Transverse colon (tissue), 4 donors: ENCODE measurements at regions not wholly inside any gene's neighbourhood (a gene's known extent, or its start where the extent isn't known, plus 50 kb on each side); places are given as distances from the start of the nearest gene placed in this dataset.
"Not testable (repeated sequence)": the region's sequence is repeated elsewhere in the genome, so short reads cannot be mapped to it uniquely, and the experiment has no call there.

Experiments used
- DNase-seq: peaks from one replicate; pipeline ENCODE4 v3.0.0-alpha.2; 2019
- H3K27ac ChIP-seq, 4 donors: fragments of 200-600 bp; sonication (generic); 2 replicates each; pipeline ENCODE4 v1.5.1; 2016 to 2018; ENCODE audit warnings: inconsistent platforms in 4 of 4
- H3K27me3 ChIP-seq: fragments of 200-600 bp; sonication (generic); 2 replicates; pipeline ENCODE4 v1.5.1; 2017; ENCODE audit warnings: inconsistent platforms
- H3K36me3 ChIP-seq, 4 donors: fragments of 200-600 bp; sonication (generic); 2 replicates each; pipeline ENCODE4 v1.5.1; 2017 to 2019; ENCODE audit warnings: inconsistent platforms in 4 of 4
- H3K4me1 ChIP-seq, 4 donors: fragments of 200-600 bp; sonication (generic); 2 replicates each; pipeline ENCODE4 v1.5.1; 2017 to 2020; ENCODE audit warnings: inconsistent platforms in 4 of 4
- H3K4me3 ChIP-seq, 4 donors: fragments of 200-600 bp; sonication (generic); 1 replicate in 1 of 4; 2 replicates in 3 of 4; pipeline versions ENCODE4 v1.5.1 to v1.6.1; 2017 to 2019; ENCODE audit warnings: inconsistent platforms in 4 of 4
- H3K9me3 ChIP-seq, 2 donors: fragments of 200-600 bp; sonication (generic); 2 replicates each; pipeline ENCODE4 v1.5.1; 2017 to 2019; ENCODE audit warnings: inconsistent platforms in 2 of 2
- EP300 ChIP-seq: sonication (generic); formaldehyde crosslinking; IDR thresholded peaks from one replicate; pipeline ENCODE4 v1.6.1; 2017; ENCODE audit warnings: antibody characterized with exemption, low read depth
- POLR2A ChIP-seq: fragments of 450-650 bp; IDR thresholded peaks from one replicate; pipeline ENCODE4 v1.6.1; 2016; ENCODE audit warnings: antibody characterized with exemption, mild to moderate bottlenecking, moderate library complexity
- POLR2AphosphoS5 ChIP-seq, 3 donors: sonication (generic); formaldehyde crosslinking; IDR thresholded peaks; one replicate each; pipeline ENCODE4 v1.6.1; 2016; ENCODE audit warnings: antibody characterized with exemption in 3 of 3
- WGBS, 2 donors: methylation state at CpG; one replicate each; pipeline ENCODE4 v1.1.5; 2018; ENCODE audit warnings: low coverage in 1 of 2; 5-methylcytosine and 5-hydroxymethylcytosine counted together
- in situ Hi-C, 4 donors: fragments of 200-750 bp; cut with MboI; loops; one replicate each; pipeline versions ENCODE4 v1.15.0 to v1.15.1; 2017; ENCODE audit warnings: low sequenced_read_pairs in 3 of 4, low pct_ligation_motif_present in 1 of 4, low pct_unique_long_range_greater_than_20kb in 1 of 4
- intact Hi-C: fragments of 100-400 bp; cut with DNase I; formaldehyde crosslinking; loops from one replicate; pipeline ENCODE4 v1.15.1; 2023; ENCODE audit warnings: low total_unique reads
- TF ChIP-seq, protein P1 (sequence below), 5 experiments: fragments of 200-600 bp in 3 of 5; fragments of 450-650 bp in 2 of 5; sonication (generic) in 3 of 5; IDR thresholded peaks; 1 replicate in 2 of 5; 2 replicates in 3 of 5; pipeline ENCODE4 v1.5.1; 2016 to 2017; ENCODE audit warnings: antibody characterized with exemption in 5 of 5, inconsistent platforms in 3 of 5, mild to moderate bottlenecking in 2 of 5, moderate library complexity in 1 of 5

GRCh38 chr15:84360902-84361301 is 125.3 kb downstream of the GOLGA6L4 start:
- no CpG with 5 or more reads among the region's 11 CpGs for WGBS, 2 donors
- H3K27ac ChIP-seq, intact Hi-C loops: not testable (repeated sequence)

GRCh38 chr15:84384421-84384820 is 148.8 kb downstream of the GOLGA6L4 start:
- intact Hi-C loops, H3K4me3 ChIP-seq, H3K9me3 ChIP-seq, H3K27me3 ChIP-seq, H3K36me3 ChIP-seq, H3K4me1 ChIP-seq, H3K27ac ChIP-seq, DNase-seq, in situ Hi-C loops: not testable (repeated sequence)

More at GRCh38 chr15:84360902-84361301, 125.3 kb downstream of the GOLGA6L4 start:
- H3K36me3 ChIP-seq, H3K4me3 ChIP-seq, H3K9me3 ChIP-seq, H3K27me3 ChIP-seq, in situ Hi-C loops, H3K4me1 ChIP-seq, DNase-seq: not testable (repeated sequence)

- no peaks in the 10 kb centered on the region for H3K36me3 ChIP-seq
- H3K9me3 ChIP-seq, result no peaks in the 10 kb centered on the region
- intact Hi-C loops (no loop called here), in situ Hi-C loops (no loop called here)
- TF ChIP-seq EP300, result no peak
- TF ChIP-seq POLR2A, result no peak
- TF ChIP-seq, protein P1, sequence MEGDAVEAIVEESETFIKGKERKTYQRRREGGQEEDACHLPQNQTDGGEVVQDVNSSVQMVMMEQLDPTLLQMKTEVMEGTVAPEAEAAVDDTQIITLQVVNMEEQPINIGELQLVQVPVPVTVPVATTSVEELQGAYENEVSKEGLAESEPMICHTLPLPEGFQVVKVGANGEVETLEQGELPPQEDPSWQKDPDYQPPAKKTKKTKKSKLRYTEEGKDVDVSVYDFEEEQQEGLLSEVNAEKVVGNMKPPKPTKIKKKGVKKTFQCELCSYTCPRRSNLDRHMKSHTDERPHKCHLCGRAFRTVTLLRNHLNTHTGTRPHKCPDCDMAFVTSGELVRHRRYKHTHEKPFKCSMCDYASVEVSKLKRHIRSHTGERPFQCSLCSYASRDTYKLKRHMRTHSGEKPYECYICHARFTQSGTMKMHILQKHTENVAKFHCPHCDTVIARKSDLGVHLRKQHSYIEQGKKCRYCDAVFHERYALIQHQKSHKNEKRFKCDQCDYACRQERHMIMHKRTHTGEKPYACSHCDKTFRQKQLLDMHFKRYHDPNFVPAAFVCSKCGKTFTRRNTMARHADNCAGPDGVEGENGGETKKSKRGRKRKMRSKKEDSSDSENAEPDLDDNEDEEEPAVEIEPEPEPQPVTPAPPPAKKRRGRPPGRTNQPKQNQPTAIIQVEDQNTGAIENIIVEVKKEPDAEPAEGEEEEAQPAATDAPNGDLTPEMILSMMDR (IDR thresholded peaks at IDR 0.05), result no peak
- no peak for TF ChIP-seq POLR2AphosphoS5 (IDR thresholded peaks at IDR 0.05)
- 73% methylated on average over 8 of the region's 8 CpGs; no CpG with 5 or more reads in 1 of the 2 donors for WGBS, 2 donors
- H3K4me3 ChIP-seq, result no peak overlapping the region
- no peaks in the 10 kb centered on the region for H3K27me3 ChIP-seq
- H3K27ac ChIP-seq, result no peak overlapping the region
- no peak for DNase-seq
- no peaks in the 10 kb centered on the region for H3K4me1 ChIP-seq
These were observed 151.5 kb downstream of the GOLGA6L4 start for GRCh38 chr15:84387086-84387485.

GRCh38 chr15:84388201-84388600 is 152.6 kb downstream of the GOLGA6L4 start:
- H3K4me3 ChIP-seq, DNase-seq, H3K4me1 ChIP-seq, intact Hi-C loops, in situ Hi-C loops, H3K27ac ChIP-seq, H3K36me3 ChIP-seq, H3K9me3 ChIP-seq, H3K27me3 ChIP-seq: not testable (repeated sequence)
- WGBS, 2 donors, result 82% methylated on average over 1 of the region's 1 CpG; no CpG with 5 or more reads in 1 of the 2 donors

DNA sequence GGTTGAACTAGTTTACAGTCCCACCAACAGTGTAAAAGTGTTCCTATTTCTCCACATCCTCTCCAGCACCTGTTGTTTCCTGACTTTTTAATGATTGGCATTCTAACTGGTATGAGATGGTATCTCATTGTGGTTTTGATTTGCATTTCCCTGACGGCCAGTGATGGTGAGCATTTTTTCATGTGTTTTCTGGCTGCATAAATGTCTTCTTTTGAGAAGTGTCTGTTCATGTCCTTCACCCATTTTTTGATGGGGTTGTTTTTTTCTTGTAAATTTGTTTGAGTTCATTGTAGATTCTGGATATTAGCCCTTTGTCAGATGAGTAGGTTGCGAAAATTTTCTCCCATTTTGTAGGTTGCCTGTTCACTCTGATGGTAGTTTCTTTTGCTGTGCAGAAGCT is 153.1 kb downstream of the GOLGA6L4 start:
- H3K36me3 ChIP-seq, in situ Hi-C loops, H3K27me3 ChIP-seq, H3K27ac ChIP-seq, H3K9me3 ChIP-seq, H3K4me1 ChIP-seq, H3K4me3 ChIP-seq, intact Hi-C loops, DNase-seq: not testable (repeated sequence)
- WGBS, 2 donors, result 0 to 72% methylated on average over 1 to 2 of the region's 2 CpGs

DNA sequence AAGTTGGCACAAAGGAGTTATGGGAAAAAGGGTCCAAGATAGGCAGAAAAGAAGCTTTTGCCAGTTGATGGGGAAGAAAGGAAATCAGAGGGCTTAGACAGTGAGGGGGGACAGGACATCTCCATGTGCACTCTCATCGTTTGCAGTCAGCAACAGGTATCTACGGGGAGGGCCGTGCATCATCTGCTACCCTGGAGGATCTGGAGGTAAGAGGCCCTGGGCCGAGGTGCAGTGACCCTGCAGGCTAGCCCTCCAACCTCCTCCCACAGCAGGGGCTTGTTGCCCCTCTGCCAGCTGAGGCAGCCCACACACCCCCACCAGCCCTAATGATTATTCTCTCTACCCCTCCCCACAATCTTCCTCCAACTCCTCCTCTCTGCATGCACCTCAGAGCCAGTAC is 154.8 kb downstream of the GOLGA6L4 start:
- WGBS, 2 donors, result 66% methylated on average over 4 of the region's 4 CpGs; no CpG with 5 or more reads in 1 of the 2 donors
- H3K27ac ChIP-seq, H3K4me3 ChIP-seq, H3K27me3 ChIP-seq, in situ Hi-C loops, H3K36me3 ChIP-seq, H3K4me1 ChIP-seq, DNase-seq, intact Hi-C loops, H3K9me3 ChIP-seq: not testable (repeated sequence)

DNA sequence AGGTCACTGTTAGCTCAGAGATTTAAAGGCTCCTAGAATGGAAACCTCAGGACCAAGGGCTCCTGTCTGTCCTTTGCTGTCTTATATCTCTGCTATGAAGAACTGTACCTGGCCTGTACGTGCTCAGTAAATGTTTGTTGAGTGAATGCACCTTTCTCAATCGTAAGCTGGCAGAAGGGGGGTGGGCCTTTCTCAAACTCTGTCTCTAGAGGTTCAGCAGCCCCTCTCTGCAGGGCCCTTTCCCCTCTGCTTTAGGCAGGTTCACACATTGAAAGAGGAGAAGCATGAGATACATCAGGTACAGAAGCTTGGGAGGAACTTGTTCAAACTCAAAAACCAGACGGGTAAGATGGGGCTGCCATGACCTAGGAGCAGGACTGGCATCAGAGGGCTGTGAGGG is 155.6 kb downstream of the GOLGA6L4 start:
- Histone ChIP-seq H3K4me1 (no peaks in the 10 kb centered on the region), H3K27me3 (no peaks in the 10 kb centered on the region), H3K4me3 (no peak overlapping the region), H3K27ac (no peak overlapping the region), H3K36me3 (no peaks in the 10 kb centered on the region), H3K9me3 (no peaks in the 10 kb centered on the region)
- intact Hi-C loops, result no loop called here
- no peak for DNase-seq
- WGBS, 2 donors, result 64% methylated on average over 3 of the region's 3 CpGs; no CpG with 5 or more reads in 1 of the 2 donors
- no peak for TF ChIP-seq POLR2AphosphoS5 (IDR thresholded peaks at IDR 0.05)
- in situ Hi-C loops, result no loop called here

DNA sequence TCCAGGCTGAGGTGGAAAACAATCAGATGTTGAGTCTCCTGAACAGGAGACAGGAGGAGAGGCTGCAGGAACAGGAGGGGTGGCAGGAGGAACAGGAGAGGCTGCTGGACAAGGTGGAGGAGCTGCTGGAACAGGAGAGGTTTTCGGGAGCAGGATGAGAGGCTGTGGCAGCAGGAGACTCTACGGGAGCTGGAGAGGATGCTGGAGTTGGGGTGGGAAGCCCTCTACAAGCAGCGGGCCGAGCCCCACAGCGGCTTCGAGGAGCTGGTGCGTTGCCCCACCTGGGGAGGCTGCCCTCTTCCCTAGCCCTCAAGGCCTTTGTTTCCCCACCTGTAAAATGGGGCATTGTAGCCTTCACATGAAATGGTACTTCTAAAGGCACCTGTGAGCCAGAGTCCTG is 156.4 kb downstream of the GOLGA6L4 start:
- in situ Hi-C loops, H3K27me3 ChIP-seq, H3K9me3 ChIP-seq, H3K4me3 ChIP-seq, H3K27ac ChIP-seq, intact Hi-C loops, H3K4me1 ChIP-seq, DNase-seq, H3K36me3 ChIP-seq: not testable (repeated sequence)
- WGBS, 2 donors, result 81% methylated on average over 7 of the region's 7 CpGs; no CpG with 5 or more reads in 1 of the 2 donors

GRCh38 chr15:84393386-84393936 is 157.9 kb downstream of the GOLGA6L4 start:
- H3K27ac ChIP-seq, DNase-seq, in situ Hi-C loops, H3K4me1 ChIP-seq, intact Hi-C loops, H3K9me3 ChIP-seq, H3K27me3 ChIP-seq, H3K4me3 ChIP-seq, H3K36me3 ChIP-seq: not testable (repeated sequence)
- 46 to 63% methylated on average over 2 to 8 of the region's 8 CpGs for WGBS, 2 donors

GRCh38 chr15:84393966-84394365 is 158.4 kb downstream of the GOLGA6L4 start:
- H3K36me3 ChIP-seq, intact Hi-C loops, H3K9me3 ChIP-seq, H3K27ac ChIP-seq, DNase-seq, H3K4me3 ChIP-seq, in situ Hi-C loops, H3K27me3 ChIP-seq, H3K4me1 ChIP-seq: not testable (repeated sequence)
- 80 to 83% methylated on average over 1 to 5 of the region's 5 CpGs for WGBS, 2 donors
